GM20000 (cell line): ENCODE measurements at regions not wholly inside any gene's neighbourhood (a gene's known extent, or its start where the extent isn't known, plus 50 kb on each side); places are given as distances from the start of the nearest gene placed in this dataset.

Source experiments
- DNase-seq: peaks from one replicate; pipeline ENCODE4 v3.0.0; 2012; ENCODE audit warnings: low spot score
- TF ChIP-seq, protein P1 (sequence below): IDR thresholded peaks from 2 replicates; pipeline ENCODE4 v1.5.1; 2012; ENCODE audit warnings: mild to moderate bottlenecking, control low read depth; ENCODE audit errors: extremely low read depth, missing control alignments

DNA sequence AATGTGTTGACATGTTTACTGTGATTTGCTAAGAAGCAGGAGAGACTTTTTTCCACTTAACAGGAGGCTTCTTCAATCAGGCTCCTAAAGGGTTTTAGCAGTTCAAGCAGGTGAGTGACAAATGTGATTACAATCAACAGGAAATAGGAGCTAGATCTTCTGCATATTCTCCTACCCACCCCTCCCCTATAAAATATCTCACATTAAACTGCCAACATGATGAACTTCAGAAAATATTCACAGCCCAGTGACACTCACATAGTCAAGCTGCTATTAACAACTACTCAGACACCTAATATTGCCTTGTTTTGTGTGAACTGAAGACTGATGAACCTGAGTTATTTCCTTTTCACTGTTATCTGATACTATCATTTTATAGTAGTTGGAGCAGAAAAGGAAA is 55.9 kb upstream of the ANTXR2 start:
- TF ChIP-seq, protein P1, sequence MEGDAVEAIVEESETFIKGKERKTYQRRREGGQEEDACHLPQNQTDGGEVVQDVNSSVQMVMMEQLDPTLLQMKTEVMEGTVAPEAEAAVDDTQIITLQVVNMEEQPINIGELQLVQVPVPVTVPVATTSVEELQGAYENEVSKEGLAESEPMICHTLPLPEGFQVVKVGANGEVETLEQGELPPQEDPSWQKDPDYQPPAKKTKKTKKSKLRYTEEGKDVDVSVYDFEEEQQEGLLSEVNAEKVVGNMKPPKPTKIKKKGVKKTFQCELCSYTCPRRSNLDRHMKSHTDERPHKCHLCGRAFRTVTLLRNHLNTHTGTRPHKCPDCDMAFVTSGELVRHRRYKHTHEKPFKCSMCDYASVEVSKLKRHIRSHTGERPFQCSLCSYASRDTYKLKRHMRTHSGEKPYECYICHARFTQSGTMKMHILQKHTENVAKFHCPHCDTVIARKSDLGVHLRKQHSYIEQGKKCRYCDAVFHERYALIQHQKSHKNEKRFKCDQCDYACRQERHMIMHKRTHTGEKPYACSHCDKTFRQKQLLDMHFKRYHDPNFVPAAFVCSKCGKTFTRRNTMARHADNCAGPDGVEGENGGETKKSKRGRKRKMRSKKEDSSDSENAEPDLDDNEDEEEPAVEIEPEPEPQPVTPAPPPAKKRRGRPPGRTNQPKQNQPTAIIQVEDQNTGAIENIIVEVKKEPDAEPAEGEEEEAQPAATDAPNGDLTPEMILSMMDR: no peak

GRCh38 chr4:80127870-80128419 is 54.9 kb upstream of the ANTXR2 start:
- DNase-seq: no peak
- TF ChIP-seq, protein P1: no peak

More for the DNA sequence above, 55.9 kb upstream of the ANTXR2 start:
- no peak for DNase-seq

DNA sequence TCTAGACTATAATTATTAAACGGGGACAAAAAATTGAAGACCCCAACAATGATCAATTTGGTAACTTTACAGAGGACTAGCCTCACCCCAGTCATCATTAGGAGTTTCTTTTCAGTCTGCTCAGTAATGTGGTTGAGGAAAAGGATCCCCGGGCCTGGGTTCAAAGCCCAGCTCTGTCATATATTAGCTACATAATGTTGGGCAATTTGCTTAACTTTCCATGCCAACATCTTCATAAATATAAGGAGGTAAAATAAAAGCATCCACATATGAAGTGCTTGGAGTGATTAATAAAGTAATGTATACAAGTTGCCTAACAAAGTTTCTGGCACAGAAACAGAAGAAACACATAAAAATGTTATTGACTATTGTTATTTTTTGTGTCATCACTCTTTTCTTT is 53.4 kb upstream of the ANTXR2 start:
- DNase-seq: no peak
- TF ChIP-seq, protein P1: no peak

- TF ChIP-seq, protein P1: no peak
- DNase-seq: peak; percentile 4
Measured at GRCh38 chr4:80125252-80126177, 52.5 kb upstream of the ANTXR2 start.

GRCh38 chr4:80124246-80125211 is 51.5 kb upstream of the ANTXR2 start:
- TF ChIP-seq, protein P1: no peak
- no peak for DNase-seq
